SH-SY5Y (cell line): ENCODE measurements at regions not wholly inside any gene's neighbourhood (a gene's known extent, or its start where the extent isn't known, plus 50 kb on each side); places are given as distances from the start of the nearest gene placed in this dataset.

ENCODE experiments used
- GATA2 ChIP-seq: IDR thresholded peaks from 2 replicates; pipeline ENCODE4 v1.6.1; 2011; ENCODE audit warnings: mild to moderate bottlenecking, low read depth, low read length
- GATA3 ChIP-seq: IDR thresholded peaks from 2 replicates; pipeline ENCODE4 v1.6.1; 2011; ENCODE audit warnings: low read depth, mild to moderate bottlenecking, low read length, moderate library complexity

- no peak for TF ChIP-seq GATA3
- TF ChIP-seq GATA2, result no peak
These were observed 60.5 kb upstream of the IRX5 start for GRCh38 chr16:54870151-54870550.
